SH-SY5Y (cell line): ENCODE measurements at regions not wholly inside any gene's neighbourhood (a gene's known extent, or its start where the extent isn't known, plus 50 kb on each side); places are given as distances from the start of the nearest gene placed in this dataset.

Experiments
- GATA2 ChIP-seq: IDR thresholded peaks from 2 replicates; pipeline ENCODE4 v1.6.1; 2011; ENCODE audit warnings: mild to moderate bottlenecking, low read depth, low read length
- GATA3 ChIP-seq: IDR thresholded peaks from 2 replicates; pipeline ENCODE4 v1.6.1; 2011; ENCODE audit warnings: low read depth, mild to moderate bottlenecking, low read length, moderate library complexity

DNA sequence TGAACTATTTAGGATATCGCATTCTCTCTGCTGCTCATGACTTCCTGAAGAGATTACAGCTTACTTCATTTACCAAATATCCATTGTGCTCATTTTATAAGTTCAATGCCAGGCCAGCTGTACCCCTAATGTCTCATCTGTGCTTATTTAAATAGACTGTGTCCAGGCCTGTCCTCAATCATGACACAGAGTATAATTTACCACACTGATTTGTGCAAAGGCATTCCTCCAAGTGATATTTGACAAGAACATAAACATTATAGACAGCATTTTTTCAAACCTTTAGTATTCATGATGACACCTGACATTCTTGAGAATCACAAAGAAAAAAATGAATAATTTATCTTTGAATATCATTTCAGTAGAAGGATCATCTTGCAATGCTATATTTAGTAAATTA, 260.1 kb upstream of the SEMA3D start:
- TF ChIP-seq GATA2 = no peak
- no peak for TF ChIP-seq GATA3
